ENCODE measurements at regions not wholly inside any gene's neighbourhood (a gene's known extent, or its start where the extent isn't known, plus 50 kb on each side); places are given as distances from the start of the nearest gene placed in this dataset.
A peak's percentile ranks its signal among the peaks of the same experiment; 100 is the strongest.

GRCh38 chr6:23531666-23532065 is 594.3 kb upstream of the NRSN1 start:
- no peak for DNase-seq
- H3K27me3 ChIP-seq, result no peaks in the 10 kb centered on the region
- H3K27ac ChIP-seq, result no peak overlapping the region
- H3K4me1 ChIP-seq (replicated peaks in 1 of 2), result no peaks in the 10 kb centered on the region
- intact Hi-C loops (cut with DNase I), result no loop called here
- H3K36me3 ChIP-seq (replicated peaks in 1 of 2), result no peaks in the 10 kb centered on the region
- 41 to 72% (median 47%) methylated on average over 2 of the region's 2 CpGs for WGBS, 4 donors
- H3K9me3 ChIP-seq (replicated peaks in 1 of 3), result no peaks in the 10 kb centered on the region
- TF ChIP-seq POLR2A (IDR thresholded peaks at IDR 0.05) (no peak), CTCF (IDR thresholded peaks at IDR 0.05) (no peak)
- H3K4me3 ChIP-seq, result no peak overlapping the region

- no peaks in the 10 kb centered on the region for H3K27me3 ChIP-seq
- no peak overlapping the region for H3K27ac ChIP-seq
- no peaks in the 10 kb centered on the region for H3K36me3 ChIP-seq (replicated peaks in 1 of 2)
- H3K4me1 ChIP-seq (replicated peaks in 1 of 2), result no peaks in the 10 kb centered on the region
- no peaks in the 10 kb centered on the region for H3K9me3 ChIP-seq (replicated peaks in 1 of 3)
- TF ChIP-seq CTCF (IDR thresholded peaks at IDR 0.05) (no peak), POLR2A (IDR thresholded peaks at IDR 0.05) (no peak)
- intact Hi-C loops (cut with DNase I), result no loop called here
- no peak for DNase-seq
- H3K4me3 ChIP-seq, result no peak overlapping the region
Observed at GRCh38 chr6:23532227-23532626, 593.8 kb upstream of the NRSN1 start.

GRCh38 chr6:23533311-23533710 is 592.7 kb upstream of the NRSN1 start:
- H3K27me3 ChIP-seq, result no peaks in the 10 kb centered on the region
- intact Hi-C loops (cut with DNase I), result no loop called here
- WGBS, 4 donors, result 81 to 90% (median 87%) methylated on average over 2 of the region's 2 CpGs
- no peaks in the 10 kb centered on the region for H3K4me1 ChIP-seq (replicated peaks in 1 of 2)
- no peak overlapping the region for H3K27ac ChIP-seq
- no peaks in the 10 kb centered on the region for H3K9me3 ChIP-seq (replicated peaks in 1 of 3)
- DNase-seq, result no peak
- TF ChIP-seq CTCF (IDR thresholded peaks at IDR 0.05) (no peak), POLR2A (IDR thresholded peaks at IDR 0.05) (no peak)
- no peaks in the 10 kb centered on the region for H3K36me3 ChIP-seq (replicated peaks in 1 of 2)
- H3K4me3 ChIP-seq, result no peak overlapping the region

- no peak overlapping the region for H3K27ac ChIP-seq
- intact Hi-C loops (cut with DNase I), result no loop called here
- 39 to 52% (median 50%) methylated on average over 7 of the region's 7 CpGs for WGBS, 4 donors
Observed at GRCh38 chr6:23533944-23534343, 592.1 kb upstream of the NRSN1 start.

More at GRCh38 chr6:23533944-23534343, 592.1 kb upstream of the NRSN1 start:
- peak in 2 of 7 donors; percentile 13 to 54 for DNase-seq
- Histone ChIP-seq H3K4me3 (no peak overlapping the region), H3K9me3 (replicated peaks in 1 of 3) (no peaks in the 10 kb centered on the region), H3K4me1 (replicated peaks in 1 of 2) (no peaks in the 10 kb centered on the region), H3K27me3 (no peaks in the 10 kb centered on the region), H3K36me3 (replicated peaks in 1 of 2) (no peaks in the 10 kb centered on the region)
- TF ChIP-seq CTCF (IDR thresholded peaks at IDR 0.05), result no peak
- TF ChIP-seq POLR2A (IDR thresholded peaks at IDR 0.05), result no peak
